ENCODE measurements at regions not wholly inside any gene's neighbourhood (a gene's known extent, or its start where the extent isn't known, plus 50 kb on each side); places are given as distances from the start of the nearest gene placed in this dataset.

- TF ChIP-seq POLR2A (IDR thresholded peaks at IDR 0.05) (no peak), CTCF (IDR thresholded peaks at IDR 0.05) (no peak), POLR2AphosphoS5 (IDR thresholded peaks at IDR 0.05) (no peak)
Observed at GRCh38 chr13:83221256-83221655, 661.0 kb downstream of the SLITRK1 start.

All from gastroesophageal sphincter (tissue), 3 donors.